AG04450 (cell line): ENCODE measurements at regions not wholly inside any gene's neighbourhood (a gene's known extent, or its start where the extent isn't known, plus 50 kb on each side); places are given as distances from the start of the nearest gene placed in this dataset.

ENCODE experiments used
- CTCF ChIA-PET: fragments of 300-600, 350-600 bp; formaldehyde crosslinking; extraction: SDS; loops from one replicate; lab custom pipeline; 2022; ENCODE audit warnings: antibody characterized with exemption, inconsistent platforms; lab: Charles Lee
- POLR2A ChIA-PET: fragments of 350-600 bp; formaldehyde crosslinking; extraction: SDS; loops from one replicate; lab custom pipeline; 2021; ENCODE audit warnings: antibody characterized with exemption, inconsistent platforms; lab: Yijun Ruan, JAX
- DNase-seq: peaks from one replicate; pipeline ENCODE4 v3.0.0-alpha.2; 2011; ENCODE audit warnings: low read depth, low spot score
- H3K27ac ChIP-seq: one replicate; pipeline ENCODE4 v1.5.1; 2012; ENCODE audit warnings: low read depth, low read length, control low read depth
- H3K27me3 ChIP-seq: one replicate; pipeline ENCODE4 v1.6.0; 2012; ENCODE audit warnings: low read length; ENCODE audit not compliant: control insufficient read depth, insufficient read depth
- H3K4me3 ChIP-seq: 2 replicates; pipeline ENCODE4 v1.5.1; 2011; ENCODE audit warnings: mild to moderate bottlenecking, low read depth, low read length, control low read depth
- H3K9me3 ChIP-seq: 2 replicates; pipeline ENCODE4 v1.5.1; 2012; ENCODE audit warnings: low read length; ENCODE audit not compliant: control insufficient read depth, insufficient read depth
- CTCF ChIP-seq: IDR thresholded peaks from 2 replicates; pipeline ENCODE4 v1.5.1; 2011; ENCODE audit warnings: low read depth, low read length, control low read depth, inconsistent platforms

GRCh38 chr10:100670368-100670767 is 75.0 kb upstream of the PAX2 start:
- CTCF ChIA-PET, result interaction anchor here (1.5 to 2.3 kb wide), 3 partner anchors 73 to 211 kb away, joined by 4 to 23 read pairs (median 6); no protein-coding TSS in a partner anchor
- POLR2A ChIA-PET, result no interaction called here
- DNase-seq, result no peak
- Histone ChIP-seq H3K9me3 (no peaks in the 10 kb centered on the region), H3K27ac (no peak overlapping the region), H3K4me3 (no peak overlapping the region), H3K27me3 (peaks cover 47% of the 10 kb centered on the region)
- no peak for TF ChIP-seq CTCF

- Histone ChIP-seq H3K27me3 (peaks cover 47% of the 10 kb centered on the region), H3K27ac (no peak overlapping the region), H3K4me3 (no peak overlapping the region), H3K9me3 (no peaks in the 10 kb centered on the region)
- POLR2A ChIA-PET, result no interaction called here
- no peak for DNase-seq
- CTCF ChIA-PET, result interaction anchor here (1.5 to 2.3 kb wide), 3 partner anchors 73 to 210 kb away, joined by 4 to 23 read pairs (median 6); no protein-coding TSS in a partner anchor
- TF ChIP-seq CTCF, result peak; percentile 45
Observed at GRCh38 chr10:100670828-100671479, 74.4 kb upstream of the PAX2 start.

GRCh38 chr10:100672199-100672598 is 73.2 kb upstream of the PAX2 start:
- POLR2A ChIA-PET, result no interaction called here
- CTCF ChIA-PET, result interaction anchor here (2.3 kb wide), 1 partner anchor 71 kb away, joined by 6 read pairs; no protein-coding TSS in a partner anchor

GRCh38 chr10:100677290-100677945 is 68.0 kb upstream of the PAX2 start:
- CTCF ChIA-PET, result no interaction called here

More at GRCh38 chr10:100672199-100672598, 73.2 kb upstream of the PAX2 start:
- Histone ChIP-seq H3K9me3 (no peaks in the 10 kb centered on the region), H3K27me3 (peaks cover 47% of the 10 kb centered on the region), H3K4me3 (no peak overlapping the region), H3K27ac (no peak overlapping the region)
- TF ChIP-seq CTCF, result no peak
- DNase-seq, result no peak

More at GRCh38 chr10:100677290-100677945, 68.0 kb upstream of the PAX2 start:
- H3K9me3 ChIP-seq, result no peaks in the 10 kb centered on the region; the same call in 1 of the 2 replicates
- POLR2A ChIA-PET, result no interaction called here
- H3K27ac ChIP-seq, result no peak overlapping the region
- DNase-seq, result no peak
- no peak for TF ChIP-seq CTCF
- H3K27me3 ChIP-seq, result peaks cover 22% of the 10 kb centered on the region
- no peak overlapping the region for H3K4me3 ChIP-seq
